ENCODE measurements at regions not wholly inside any gene's neighbourhood (a gene's known extent, or its start where the extent isn't known, plus 50 kb on each side); places are given as distances from the start of the nearest gene placed in this dataset.

- Histone ChIP-seq H4K20me1 (ENCODE audit: insufficient read depth) (no peaks in the 10 kb centered on the region), H3K9ac (no peak overlapping the region), H3K4me2 (no peak overlapping the region), H3K36me3 (ENCODE audit: insufficient read depth) (no peaks in the 10 kb centered on the region), H3K27me3 (ENCODE audit: insufficient read depth, low read depth) (no peaks in the 10 kb centered on the region), H2AFZ (ENCODE audit: low read depth) (no peak overlapping the region), H3K79me2 (ENCODE audit: insufficient read depth, low read depth) (no peaks in the 10 kb centered on the region), H3K4me1 (ENCODE audit: low read depth, poor library complexity, severe bottlenecking) (peaks cover 9% of the 10 kb centered on the region), H3K27ac (no peak overlapping the region), H3K4me3 (IDR thresholded peaks at IDR 0.05; ENCODE audit: insufficient read depth, low read depth, low read length) (no peak overlapping the region)
- TF ChIP-seq, protein P1, sequence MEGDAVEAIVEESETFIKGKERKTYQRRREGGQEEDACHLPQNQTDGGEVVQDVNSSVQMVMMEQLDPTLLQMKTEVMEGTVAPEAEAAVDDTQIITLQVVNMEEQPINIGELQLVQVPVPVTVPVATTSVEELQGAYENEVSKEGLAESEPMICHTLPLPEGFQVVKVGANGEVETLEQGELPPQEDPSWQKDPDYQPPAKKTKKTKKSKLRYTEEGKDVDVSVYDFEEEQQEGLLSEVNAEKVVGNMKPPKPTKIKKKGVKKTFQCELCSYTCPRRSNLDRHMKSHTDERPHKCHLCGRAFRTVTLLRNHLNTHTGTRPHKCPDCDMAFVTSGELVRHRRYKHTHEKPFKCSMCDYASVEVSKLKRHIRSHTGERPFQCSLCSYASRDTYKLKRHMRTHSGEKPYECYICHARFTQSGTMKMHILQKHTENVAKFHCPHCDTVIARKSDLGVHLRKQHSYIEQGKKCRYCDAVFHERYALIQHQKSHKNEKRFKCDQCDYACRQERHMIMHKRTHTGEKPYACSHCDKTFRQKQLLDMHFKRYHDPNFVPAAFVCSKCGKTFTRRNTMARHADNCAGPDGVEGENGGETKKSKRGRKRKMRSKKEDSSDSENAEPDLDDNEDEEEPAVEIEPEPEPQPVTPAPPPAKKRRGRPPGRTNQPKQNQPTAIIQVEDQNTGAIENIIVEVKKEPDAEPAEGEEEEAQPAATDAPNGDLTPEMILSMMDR (conservative IDR thresholded peaks at IDR 0.05; ENCODE audit: low read depth, low read length), result no peak
Measured at GRCh38 chr13:31963631-31964030, 67.9 kb upstream of the FRY start.

DNA sequence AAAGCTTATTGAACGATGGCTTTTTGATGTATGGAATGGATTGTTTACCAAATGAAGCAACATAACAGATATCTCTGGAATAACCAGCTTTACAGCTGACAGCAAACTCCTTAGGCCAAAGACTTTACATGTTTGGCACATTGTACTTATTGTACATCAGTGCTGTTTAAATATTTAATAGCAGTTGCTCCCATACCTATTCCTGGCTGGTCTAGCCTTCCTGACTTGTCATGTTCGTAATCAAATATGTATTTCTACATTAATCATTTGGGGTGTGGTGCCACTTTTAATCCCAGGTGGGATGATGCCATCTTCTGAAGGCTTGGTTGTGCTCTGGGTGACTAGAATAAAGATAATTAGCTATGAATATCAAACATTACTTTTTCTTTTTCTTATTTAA is 67.4 kb upstream of the FRY start:
- no peak overlapping the region for H3K4me2 ChIP-seq
- H3K4me1 ChIP-seq (ENCODE audit: low read depth, poor library complexity, severe bottlenecking), result peaks cover 9% of the 10 kb centered on the region
- no peak overlapping the region for H2AFZ ChIP-seq (ENCODE audit: low read depth)
- H4K20me1 ChIP-seq (ENCODE audit: insufficient read depth), result no peaks in the 10 kb centered on the region
- H3K4me3 ChIP-seq (IDR thresholded peaks at IDR 0.05; ENCODE audit: insufficient read depth, low read depth, low read length), result no peak overlapping the region
- TF ChIP-seq, protein P1 (conservative IDR thresholded peaks at IDR 0.05; ENCODE audit: low read depth, low read length), result no peak
- H3K27me3 ChIP-seq (ENCODE audit: insufficient read depth, low read depth), result no peaks in the 10 kb centered on the region
- H3K36me3 ChIP-seq (ENCODE audit: insufficient read depth), result no peaks in the 10 kb centered on the region
- no peak overlapping the region for H3K27ac ChIP-seq
- no peak overlapping the region for H3K9ac ChIP-seq
- no peaks in the 10 kb centered on the region for H3K79me2 ChIP-seq (ENCODE audit: insufficient read depth, low read depth)

DNA sequence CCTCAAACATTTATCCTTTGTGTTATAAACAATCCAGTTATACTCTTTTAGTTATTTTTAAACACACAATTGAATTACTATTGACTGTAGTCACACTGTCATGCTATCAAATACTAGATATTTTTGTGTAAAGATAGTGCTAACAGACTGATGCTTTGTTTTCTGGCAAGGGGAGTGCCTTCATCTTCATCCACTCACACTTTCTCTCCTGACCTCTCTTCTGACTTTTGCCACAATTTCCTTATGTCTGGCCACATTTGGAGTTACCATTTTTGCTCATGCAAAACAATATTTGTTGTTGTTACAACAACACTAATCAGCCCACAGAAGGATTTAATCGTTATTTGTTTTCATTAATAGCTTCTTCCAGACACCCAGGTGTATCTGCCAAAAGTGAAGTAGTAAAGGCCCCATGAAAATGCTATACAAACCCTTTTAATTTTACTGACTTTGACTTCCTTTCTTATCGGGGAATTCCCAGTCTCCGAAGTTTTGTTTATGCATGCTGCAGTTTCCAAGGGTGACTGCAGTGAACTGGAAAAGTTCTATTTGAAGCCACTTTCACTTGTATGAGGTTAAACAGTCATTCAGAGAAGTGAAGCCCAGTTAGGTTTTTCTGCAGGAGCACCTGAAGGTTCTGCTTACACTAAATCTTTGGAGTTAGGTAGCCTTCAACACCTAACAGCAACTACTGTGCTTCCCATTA is 66.1 kb upstream of the FRY start:
- H3K9ac ChIP-seq, result no peak overlapping the region
- H3K27ac ChIP-seq, result no peak overlapping the region
- H2AFZ ChIP-seq (ENCODE audit: low read depth), result no peak overlapping the region
- 0 out of 2 replicates have a peak overlapping the region, but pooled peaks have one; percentile 23 for H3K4me2 ChIP-seq
- H3K79me2 ChIP-seq (ENCODE audit: insufficient read depth, low read depth), result no peaks in the 10 kb centered on the region
- TF ChIP-seq, protein P1 (conservative IDR thresholded peaks at IDR 0.05; ENCODE audit: low read depth, low read length), result no peak
- H3K27me3 ChIP-seq (ENCODE audit: insufficient read depth, low read depth), result no peaks in the 10 kb centered on the region
- H3K36me3 ChIP-seq (ENCODE audit: insufficient read depth), result no peaks in the 10 kb centered on the region
- peaks cover 9% of the 10 kb centered on the region for H3K4me1 ChIP-seq (ENCODE audit: low read depth, poor library complexity, severe bottlenecking)
- no peak overlapping the region for H3K4me3 ChIP-seq (IDR thresholded peaks at IDR 0.05; ENCODE audit: insufficient read depth, low read depth, low read length)
- H4K20me1 ChIP-seq (ENCODE audit: insufficient read depth), result no peaks in the 10 kb centered on the region

- TF ChIP-seq, protein P1 (conservative IDR thresholded peaks at IDR 0.05; ENCODE audit: low read depth, low read length), result no peak
- H3K4me1 ChIP-seq (ENCODE audit: low read depth, poor library complexity, severe bottlenecking), result peaks cover 9% of the 10 kb centered on the region
- H3K27me3 ChIP-seq (ENCODE audit: insufficient read depth, low read depth), result no peaks in the 10 kb centered on the region
- H3K9ac ChIP-seq, result no peak overlapping the region
- no peaks in the 10 kb centered on the region for H3K79me2 ChIP-seq (ENCODE audit: insufficient read depth, low read depth)
- H3K27ac ChIP-seq, result no peak overlapping the region
- H3K36me3 ChIP-seq (ENCODE audit: insufficient read depth), result no peaks in the 10 kb centered on the region
- no peak overlapping the region for H3K4me3 ChIP-seq (IDR thresholded peaks at IDR 0.05; ENCODE audit: insufficient read depth, low read depth, low read length)
- no peaks in the 10 kb centered on the region for H4K20me1 ChIP-seq (ENCODE audit: insufficient read depth)
- H3K4me2 ChIP-seq, result no peak overlapping the region
- H2AFZ ChIP-seq (ENCODE audit: low read depth), result no peak overlapping the region
Measured at GRCh38 chr13:31967155-31967554, 64.4 kb upstream of the FRY start.
